Lower lobe of right lung (tissue), 2 donors: ENCODE measurements at regions not wholly inside any gene's neighbourhood (a gene's known extent, or its start where the extent isn't known, plus 50 kb on each side); places are given as distances from the start of the nearest gene placed in this dataset.

Experiments used
- ATAC-seq, 2 donors: fragments of 200-7000 bp; cut with Tn5 transposase; one replicate each; pipeline ENCODE4 v1.9.1; 2020 to 2022; ENCODE audit warnings: mild to moderate bottlenecking in 2 of 2, moderate library complexity in 2 of 2
- DNase-seq: peaks from one replicate; pipeline ENCODE4 v3.0.0-alpha.2; 2020
- H3K27ac ChIP-seq: fragments of 200-600 bp; one replicate; pipeline ENCODE4 v1.8.0; 2022
- H3K27me3 ChIP-seq: fragments of 200-600 bp; one replicate; pipeline ENCODE4 v1.8.0; 2022; ENCODE audit warnings: low read depth
- H3K36me3 ChIP-seq: fragments of 200-600 bp; one replicate; pipeline ENCODE4 v1.8.0; 2022; ENCODE audit warnings: mild to moderate bottlenecking
- H3K4me1 ChIP-seq: fragments of 200-600 bp; one replicate; pipeline ENCODE4 v1.8.0; 2022
- H3K4me3 ChIP-seq: fragments of 200-600 bp; one replicate; pipeline ENCODE4 v1.8.0; 2022; ENCODE audit warnings: mild to moderate bottlenecking
- H3K9me3 ChIP-seq: fragments of 200-600 bp; one replicate; pipeline ENCODE4 v1.8.0; 2022
- CTCF ChIP-seq: fragments of 200-600 bp; IDR thresholded peaks from one replicate; pipeline ENCODE4 v1.8.0; 2022; ENCODE audit warnings: antibody characterized with exemption, mild to moderate bottlenecking
- intact Hi-C: fragments of 100-400 bp; cut with DNase I; formaldehyde crosslinking; loops from one replicate; pipeline ENCODE4 v1.11.0; 2022
- donor health status: DM: no; HTN: yes; CAD: no; lungs with severe emphysema.

GRCh38 chr2:239585422-239585821 is 184.6 kb upstream of the HDAC4 start:
- intact Hi-C loops, result no loop called here

GRCh38 chr2:239584986-239585385 is 184.2 kb upstream of the HDAC4 start:
- ATAC-seq, result no peak
- no peaks in the 10 kb centered on the region for H3K36me3 ChIP-seq
- H3K4me1 ChIP-seq, result no peaks in the 10 kb centered on the region
- intact Hi-C loops, result no loop called here
- H3K9me3 ChIP-seq, result no peaks in the 10 kb centered on the region
- no peak overlapping the region for H3K27ac ChIP-seq
- no peak overlapping the region for H3K4me3 ChIP-seq
- H3K27me3 ChIP-seq, result peaks cover 9% of the 10 kb centered on the region
- peak; percentile 31 for DNase-seq
- TF ChIP-seq CTCF, result no peak

More at GRCh38 chr2:239585422-239585821, 184.6 kb upstream of the HDAC4 start:
- Histone ChIP-seq H3K9me3 (no peaks in the 10 kb centered on the region), H3K27ac (no peak overlapping the region), H3K36me3 (no peaks in the 10 kb centered on the region), H3K4me1 (no peaks in the 10 kb centered on the region), H3K27me3 (peaks cover 9% of the 10 kb centered on the region), H3K4me3 (no peak overlapping the region)
- peak; percentile 12 for DNase-seq
- no peak for ATAC-seq
- no peak for TF ChIP-seq CTCF

GRCh38 chr2:239583879-239584859 is 183.3 kb upstream of the HDAC4 start:
- Histone ChIP-seq H3K9me3 (no peaks in the 10 kb centered on the region), H3K27me3 (peaks cover 9% of the 10 kb centered on the region), H3K36me3 (no peaks in the 10 kb centered on the region), H3K4me1 (no peaks in the 10 kb centered on the region), H3K27ac (no peak overlapping the region), H3K4me3 (no peak overlapping the region)
- DNase-seq, result peak; percentile 39
- no peak for ATAC-seq
- no peak for TF ChIP-seq CTCF
- intact Hi-C loops, result no loop called here

- H3K4me1 ChIP-seq, result no peaks in the 10 kb centered on the region
- peaks cover 9% of the 10 kb centered on the region for H3K27me3 ChIP-seq
- H3K27ac ChIP-seq, result no peak overlapping the region
- intact Hi-C loops, result no loop called here
- DNase-seq (peak; percentile 34), ATAC-seq (peak in 1 of 2 donors; percentile 14)
- TF ChIP-seq CTCF, result no peak
- H3K36me3 ChIP-seq, result no peaks in the 10 kb centered on the region
- no peak overlapping the region for H3K4me3 ChIP-seq
- no peaks in the 10 kb centered on the region for H3K9me3 ChIP-seq
Measured at GRCh38 chr2:239583171-239583878, 182.5 kb upstream of the HDAC4 start.

GRCh38 chr2:239582476-239582875 is 181.7 kb upstream of the HDAC4 start:
- no peak overlapping the region for H3K4me3 ChIP-seq
- intact Hi-C loops, result no loop called here
- DNase-seq (no peak), ATAC-seq (no peak)
- peaks cover 9% of the 10 kb centered on the region for H3K27me3 ChIP-seq
- H3K9me3 ChIP-seq, result no peaks in the 10 kb centered on the region
- H3K36me3 ChIP-seq, result no peaks in the 10 kb centered on the region
- H3K4me1 ChIP-seq, result no peaks in the 10 kb centered on the region
- TF ChIP-seq CTCF, result no peak
- H3K27ac ChIP-seq, result no peak overlapping the region
